ENCODE measurements at regions not wholly inside any gene's neighbourhood (a gene's known extent, or its start where the extent isn't known, plus 50 kb on each side); places are given as distances from the start of the nearest gene placed in this dataset.

DNA sequence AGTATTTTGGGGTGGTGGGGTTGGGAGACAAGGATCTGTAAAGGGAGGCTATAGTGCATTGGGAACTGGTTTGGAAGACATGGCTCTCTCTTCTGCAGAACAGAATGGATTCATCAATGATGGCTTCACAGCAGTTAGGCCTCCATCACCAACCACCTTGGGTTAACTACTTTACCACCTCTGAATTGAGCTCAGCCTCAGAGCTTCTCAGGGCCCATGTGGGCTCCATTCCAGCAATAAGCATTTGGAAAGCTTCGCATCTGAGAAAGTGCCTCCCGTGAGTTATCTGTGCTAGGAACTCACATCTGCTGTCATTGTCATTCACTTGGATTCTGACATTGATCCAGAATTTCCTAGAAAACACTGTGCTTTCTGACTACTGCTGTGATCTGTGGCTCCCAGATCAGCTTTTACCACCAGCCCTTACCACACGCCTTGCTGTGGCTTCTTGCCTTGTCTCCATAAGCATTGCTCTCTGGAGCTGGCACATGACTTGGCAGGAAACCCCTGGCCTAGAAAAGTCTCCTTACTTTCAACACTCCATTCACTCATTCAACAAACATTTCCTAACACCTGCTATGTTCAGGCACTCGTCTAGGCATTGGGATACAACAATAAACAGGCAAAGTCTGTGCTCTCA lies 70.7 kb upstream of the ADO start:
- in situ Hi-C loops (cut with HindIII; ENCODE audit: low sequenced_read_pairs) = no loop called here
- DNase-seq (ENCODE audit: low read depth, low spot score) = no peak
- TF ChIP-seq, protein P1, sequence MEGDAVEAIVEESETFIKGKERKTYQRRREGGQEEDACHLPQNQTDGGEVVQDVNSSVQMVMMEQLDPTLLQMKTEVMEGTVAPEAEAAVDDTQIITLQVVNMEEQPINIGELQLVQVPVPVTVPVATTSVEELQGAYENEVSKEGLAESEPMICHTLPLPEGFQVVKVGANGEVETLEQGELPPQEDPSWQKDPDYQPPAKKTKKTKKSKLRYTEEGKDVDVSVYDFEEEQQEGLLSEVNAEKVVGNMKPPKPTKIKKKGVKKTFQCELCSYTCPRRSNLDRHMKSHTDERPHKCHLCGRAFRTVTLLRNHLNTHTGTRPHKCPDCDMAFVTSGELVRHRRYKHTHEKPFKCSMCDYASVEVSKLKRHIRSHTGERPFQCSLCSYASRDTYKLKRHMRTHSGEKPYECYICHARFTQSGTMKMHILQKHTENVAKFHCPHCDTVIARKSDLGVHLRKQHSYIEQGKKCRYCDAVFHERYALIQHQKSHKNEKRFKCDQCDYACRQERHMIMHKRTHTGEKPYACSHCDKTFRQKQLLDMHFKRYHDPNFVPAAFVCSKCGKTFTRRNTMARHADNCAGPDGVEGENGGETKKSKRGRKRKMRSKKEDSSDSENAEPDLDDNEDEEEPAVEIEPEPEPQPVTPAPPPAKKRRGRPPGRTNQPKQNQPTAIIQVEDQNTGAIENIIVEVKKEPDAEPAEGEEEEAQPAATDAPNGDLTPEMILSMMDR (IDR thresholded peaks at IDR 0.05; ENCODE audit: low read depth, low read length) = no peak
- no peak overlapping the region for H3K4me3 ChIP-seq (ENCODE audit: low read depth, low read length)

DNA sequence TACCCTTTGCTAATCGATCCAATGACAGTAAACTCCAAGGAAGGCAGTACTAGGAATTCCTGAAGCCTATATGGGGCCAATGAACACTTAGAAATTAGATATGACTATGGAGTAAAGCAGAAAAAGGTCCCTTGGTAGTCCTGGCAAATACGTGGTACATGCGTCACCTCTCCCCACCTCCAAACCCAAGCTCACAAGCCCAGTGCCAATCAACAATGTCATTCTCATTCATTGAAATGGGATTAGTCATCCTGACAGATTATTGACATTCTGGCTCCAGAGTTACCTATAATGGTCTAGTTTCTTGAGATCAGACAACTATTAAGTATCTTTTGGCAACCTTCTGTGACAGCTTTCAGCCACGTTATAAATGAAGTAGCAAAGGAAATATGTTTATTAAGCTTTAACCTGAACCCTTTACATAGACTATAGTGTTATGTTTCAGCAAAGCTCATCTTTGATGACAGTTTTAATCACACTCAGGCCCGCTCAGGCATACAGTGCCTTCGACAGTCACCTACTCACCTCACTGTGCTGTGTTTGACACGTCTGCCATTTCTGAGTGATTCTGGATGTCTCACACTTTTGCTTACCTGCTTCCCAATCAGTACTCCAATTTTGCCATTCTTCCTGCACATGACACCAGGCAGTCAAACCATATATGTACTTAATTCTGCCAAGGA lies 69.6 kb upstream of the ADO start:
- no peak for DNase-seq (ENCODE audit: low read depth, low spot score)
- H3K4me3 ChIP-seq (ENCODE audit: low read depth, low read length) = no peak overlapping the region
- in situ Hi-C loops (cut with HindIII; ENCODE audit: low sequenced_read_pairs) = no loop called here
- TF ChIP-seq, protein P1 (IDR thresholded peaks at IDR 0.05; ENCODE audit: low read depth, low read length) = no peak

DNA sequence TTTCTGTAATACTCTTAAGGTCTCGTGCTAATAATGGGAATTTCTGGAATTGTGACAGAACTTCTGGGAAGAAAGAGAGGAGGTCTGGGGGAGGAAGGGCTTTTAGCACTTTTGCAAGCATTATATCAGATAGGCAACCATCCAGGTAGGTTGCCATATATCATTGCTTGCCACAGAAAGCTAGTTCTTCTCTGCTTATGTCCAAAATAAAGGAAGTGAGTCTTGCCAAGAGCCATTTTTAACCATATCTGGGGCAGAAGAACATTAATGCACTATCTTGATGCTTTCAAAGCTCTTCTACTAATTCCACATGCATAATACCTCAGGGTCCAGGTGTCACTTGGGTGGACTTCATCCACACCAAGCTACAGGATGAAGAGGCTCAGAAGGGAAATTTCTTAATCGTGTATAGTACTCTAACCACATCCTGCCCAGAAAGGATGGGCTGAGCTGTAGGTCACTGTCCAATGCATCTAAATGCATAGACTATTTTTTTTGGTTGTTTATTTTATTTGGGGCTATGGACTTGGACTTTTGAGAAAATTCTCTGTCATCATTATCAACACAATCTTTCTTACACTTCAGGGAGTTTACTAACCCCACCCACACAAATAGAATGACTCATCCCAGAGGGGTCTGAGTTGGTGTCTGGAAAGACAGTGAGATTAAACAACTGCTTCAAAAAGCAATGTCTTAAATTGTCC lies 68.9 kb upstream of the ADO start:
- TF ChIP-seq, protein P1 (IDR thresholded peaks at IDR 0.05; ENCODE audit: low read depth, low read length) = no peak
- no peak overlapping the region for H3K4me3 ChIP-seq (ENCODE audit: low read depth, low read length)
- DNase-seq (ENCODE audit: low read depth, low spot score) = peak; percentile 16
- in situ Hi-C loops (cut with HindIII; ENCODE audit: low sequenced_read_pairs) = no loop called here

DNA sequence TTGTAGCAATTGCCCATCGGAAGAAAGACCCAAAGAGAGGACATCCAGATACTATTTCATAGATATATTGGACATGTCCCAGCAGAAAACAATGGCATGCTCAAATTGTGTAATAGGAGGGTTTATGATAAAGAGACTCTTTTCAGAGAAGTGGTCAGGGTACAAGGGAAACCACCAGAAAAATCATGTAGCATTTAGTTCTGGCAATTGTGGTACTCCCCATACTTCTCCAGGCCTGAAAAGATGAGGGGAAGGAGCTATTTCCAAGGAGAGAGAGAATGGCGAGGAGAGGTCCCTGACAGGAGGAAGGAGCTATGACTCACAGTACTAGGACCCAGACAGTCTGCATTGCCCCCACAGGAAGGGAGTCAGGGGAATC lies 68.4 kb upstream of the ADO start:
- no peak for DNase-seq (ENCODE audit: low read depth, low spot score)
- TF ChIP-seq, protein P1 (IDR thresholded peaks at IDR 0.05; ENCODE audit: low read depth, low read length) = no peak
- H3K4me3 ChIP-seq (ENCODE audit: low read depth, low read length) = no peak overlapping the region
- in situ Hi-C loops (cut with HindIII; ENCODE audit: low sequenced_read_pairs) = no loop called here

DNA sequence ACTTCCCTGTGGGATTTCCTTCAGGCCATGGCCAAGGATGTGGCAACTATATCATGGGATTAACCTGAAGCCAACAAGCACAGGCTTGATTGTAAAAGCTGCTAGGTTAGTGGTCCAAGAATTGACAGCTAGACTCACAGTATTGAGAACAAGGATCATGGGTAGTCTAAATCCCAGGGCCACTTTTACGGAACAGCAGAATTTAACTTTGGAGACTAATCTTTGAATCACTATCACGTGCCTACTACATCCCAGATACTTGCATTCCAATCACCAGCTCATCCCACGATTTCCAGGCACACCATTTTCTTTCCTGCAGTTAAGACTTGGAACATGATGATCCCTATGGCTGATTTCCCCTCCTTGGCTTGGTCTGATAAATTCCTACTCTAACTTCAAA lies 65.6 kb upstream of the ADO start:
- TF ChIP-seq, protein P1 (IDR thresholded peaks at IDR 0.05; ENCODE audit: low read depth, low read length) = no peak
- in situ Hi-C loops (cut with HindIII; ENCODE audit: low sequenced_read_pairs) = no loop called here
- no peak for DNase-seq (ENCODE audit: low read depth, low spot score)
- H3K4me3 ChIP-seq (ENCODE audit: low read depth, low read length) = no peak overlapping the region

DNA sequence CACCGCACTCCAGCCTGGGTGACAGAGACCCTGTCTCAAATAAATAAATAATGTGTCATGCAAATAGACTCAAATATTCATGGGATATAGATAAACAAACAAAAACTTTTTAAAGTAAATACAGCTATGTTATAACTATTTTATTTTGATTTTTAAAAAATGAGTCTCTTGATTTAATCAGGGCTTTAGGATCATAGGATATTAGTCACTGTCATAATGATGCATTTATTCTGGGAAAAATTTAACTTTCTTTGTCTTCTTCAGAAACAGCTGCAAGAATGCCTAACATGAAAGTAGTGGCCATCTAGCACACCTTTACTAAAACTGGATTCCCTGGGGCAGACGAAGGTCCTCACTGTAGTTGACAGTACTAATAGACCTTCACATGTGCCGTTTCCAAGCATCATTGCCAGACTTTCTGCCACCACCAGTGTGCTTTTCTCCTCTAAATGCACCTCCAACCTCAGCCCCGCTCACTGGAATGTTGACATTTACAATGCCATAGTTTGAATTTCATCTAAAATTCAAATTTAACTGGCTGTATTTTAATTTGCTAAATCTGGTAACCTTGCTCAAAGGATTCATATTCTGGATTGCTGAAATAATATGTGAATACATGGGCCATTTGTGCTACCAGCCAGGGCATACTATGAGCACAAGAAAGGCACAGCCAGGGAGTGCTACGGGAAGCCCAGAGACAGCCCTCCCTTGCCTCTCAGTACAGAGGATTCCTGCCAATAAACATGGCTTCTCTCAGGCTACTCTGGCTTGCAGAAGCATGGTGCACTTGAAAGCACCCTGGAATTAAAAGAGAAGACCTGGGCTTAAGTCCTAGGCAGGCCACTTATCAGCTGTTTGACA lies 63.4 kb upstream of the ADO start:
- no peak overlapping the region for H3K4me3 ChIP-seq (ENCODE audit: low read depth, low read length)
- in situ Hi-C loops (cut with HindIII; ENCODE audit: low sequenced_read_pairs) = no loop called here
- TF ChIP-seq, protein P1 (IDR thresholded peaks at IDR 0.05; ENCODE audit: low read depth, low read length) = no peak
- no peak for DNase-seq (ENCODE audit: low read depth, low spot score)

Data from astrocyte of the spinal cord (primary cell).